Right hindlimb (tissue), 1 donor: ENCODE measurements at regions not wholly inside any gene's neighbourhood (a gene's known extent, or its start where the extent isn't known, plus 50 kb on each side); places are given as distances from the start of the nearest gene placed in this dataset.
"Not testable (repeated sequence)": the region's sequence is repeated elsewhere in the genome, so short reads cannot be mapped to it uniquely, and the experiment has no call there.

Experiments
- DNase-seq: peaks from one replicate; pipeline ENCODE4 v3.0.0-alpha.2; 2018

GRCh38 chr14:44612002-44612401 is 104.9 kb upstream of the FSCB start:
- DNase-seq = no peak

GRCh38 chr14:44609876-44610510 is 102.9 kb upstream of the FSCB start:
- DNase-seq = peak; percentile 36

- no peak for DNase-seq
These were observed 102.1 kb upstream of the FSCB start for GRCh38 chr14:44609201-44609600.

GRCh38 chr14:44607701-44608100 is 100.6 kb upstream of the FSCB start:
- no peak for DNase-seq

GRCh38 chr14:44606576-44606975 is 99.5 kb upstream of the FSCB start:
- no peak for DNase-seq

GRCh38 chr14:44601266-44601665 is 94.2 kb upstream of the FSCB start:
- DNase-seq = not testable (repeated sequence)

GRCh38 chr14:44589180-44589579 is 82.1 kb upstream of the FSCB start:
- no peak for DNase-seq

GRCh38 chr14:44586910-44587309 is 79.8 kb upstream of the FSCB start:
- DNase-seq = no peak

GRCh38 chr14:44576356-44576755 is 69.3 kb upstream of the FSCB start:
- no peak for DNase-seq

- DNase-seq = no peak
These were observed 60.9 kb upstream of the FSCB start for GRCh38 chr14:44567997-44568396.

- DNase-seq = no peak
These were observed 58.9 kb upstream of the FSCB start for GRCh38 chr14:44565968-44566367.

- DNase-seq = no peak
These were observed 57.8 kb upstream of the FSCB start for GRCh38 chr14:44564908-44565307.
